ENCODE measurements at regions not wholly inside any gene's neighbourhood (a gene's known extent, or its start where the extent isn't known, plus 50 kb on each side); places are given as distances from the start of the nearest gene placed in this dataset.

GRCh38 chr1:208631092-208631491, 386.9 kb upstream of the PLXNA2 start:
- Histone ChIP-seq H2AFZ (ENCODE audit: low read depth, low read length) (no peak overlapping the region), H4K20me1 (ENCODE audit: insufficient read depth) (no peaks in the 10 kb centered on the region), H3K79me2 (replicated peaks; ENCODE audit: insufficient read depth, low read length) (no peaks in the 10 kb centered on the region), H3K9me2 (ENCODE audit: insufficient read depth, low read length) (no peaks in the 10 kb centered on the region), H3K9ac (ENCODE audit: low read length) (no peak overlapping the region), H3K9me3 (ENCODE audit: low read length) (no peaks in the 10 kb centered on the region), H3K27me3 (ENCODE audit: insufficient read depth, low read depth, low read length) (no peaks in the 10 kb centered on the region), H3K4me2 (ENCODE audit: low read length) (no peak overlapping the region), H3K27ac (ENCODE audit: low read length) (no peak overlapping the region), H3K4me3 (ENCODE audit: low read length) (no peak overlapping the region), H3F3A (ENCODE audit: insufficient read depth, low read length, poor library complexity, severe bottlenecking) (no peaks in the 10 kb centered on the region), H3K36me3 (ENCODE audit: insufficient read depth, low read length) (no peaks in the 10 kb centered on the region)
- TF ChIP-seq POLR2AphosphoS5 (IDR thresholded peaks at IDR 0.05) (no peak), EP300 (conservative IDR thresholded peaks at IDR 0.05; ENCODE audit: poor library complexity, severe bottlenecking) (no peak), CTCF (IDR thresholded peaks at IDR 0.05; ENCODE audit: poor library complexity, severe bottlenecking) (no peak), SMC3 (conservative IDR thresholded peaks at IDR 0.05; ENCODE audit: poor library complexity) (no peak), RAD21 (conservative IDR thresholded peaks at IDR 0.05) (no peak), TAF1 (IDR thresholded peaks at IDR 0.05; ENCODE audit: low read depth) (no peak), REST (IDR thresholded peaks at IDR 0.05; ENCODE audit: borderline replicate concordance) (no peak), EZH2 (IDR thresholded peaks at IDR 0.05; ENCODE audit: borderline replicate concordance, insufficient read depth, low read length, poor library complexity, severe bottlenecking) (no peak)

GRCh38 chr1:208631506-208631905, 387.3 kb upstream of the PLXNA2 start:
- H3K27me3 ChIP-seq (ENCODE audit: insufficient read depth, low read depth, low read length) = no peaks in the 10 kb centered on the region
- no peaks in the 10 kb centered on the region for H3K9me3 ChIP-seq (ENCODE audit: low read length)
- no peaks in the 10 kb centered on the region for H3K9me2 ChIP-seq (ENCODE audit: insufficient read depth, low read length)
- H4K20me1 ChIP-seq (ENCODE audit: insufficient read depth) = no peaks in the 10 kb centered on the region
- H3K4me2 ChIP-seq (ENCODE audit: low read length) = no peak overlapping the region
- H3K27ac ChIP-seq (ENCODE audit: low read length) = no peak overlapping the region
- no peak overlapping the region for H3K4me3 ChIP-seq (ENCODE audit: low read length)
- TF ChIP-seq RAD21 (conservative IDR thresholded peaks at IDR 0.05) = no peak
- TF ChIP-seq CTCF (IDR thresholded peaks at IDR 0.05; ENCODE audit: poor library complexity, severe bottlenecking) = no peak
- no peaks in the 10 kb centered on the region for H3F3A ChIP-seq (ENCODE audit: insufficient read depth, low read length, poor library complexity, severe bottlenecking)
- no peaks in the 10 kb centered on the region for H3K36me3 ChIP-seq (ENCODE audit: insufficient read depth, low read length)
- H3K79me2 ChIP-seq (replicated peaks; ENCODE audit: insufficient read depth, low read length) = no peaks in the 10 kb centered on the region
- no peak overlapping the region for H2AFZ ChIP-seq (ENCODE audit: low read depth, low read length)
- H3K9ac ChIP-seq (ENCODE audit: low read length) = no peak overlapping the region
